ENCODE measurements at regions not wholly inside any gene's neighbourhood (a gene's known extent, or its start where the extent isn't known, plus 50 kb on each side); places are given as distances from the start of the nearest gene placed in this dataset.

DNA sequence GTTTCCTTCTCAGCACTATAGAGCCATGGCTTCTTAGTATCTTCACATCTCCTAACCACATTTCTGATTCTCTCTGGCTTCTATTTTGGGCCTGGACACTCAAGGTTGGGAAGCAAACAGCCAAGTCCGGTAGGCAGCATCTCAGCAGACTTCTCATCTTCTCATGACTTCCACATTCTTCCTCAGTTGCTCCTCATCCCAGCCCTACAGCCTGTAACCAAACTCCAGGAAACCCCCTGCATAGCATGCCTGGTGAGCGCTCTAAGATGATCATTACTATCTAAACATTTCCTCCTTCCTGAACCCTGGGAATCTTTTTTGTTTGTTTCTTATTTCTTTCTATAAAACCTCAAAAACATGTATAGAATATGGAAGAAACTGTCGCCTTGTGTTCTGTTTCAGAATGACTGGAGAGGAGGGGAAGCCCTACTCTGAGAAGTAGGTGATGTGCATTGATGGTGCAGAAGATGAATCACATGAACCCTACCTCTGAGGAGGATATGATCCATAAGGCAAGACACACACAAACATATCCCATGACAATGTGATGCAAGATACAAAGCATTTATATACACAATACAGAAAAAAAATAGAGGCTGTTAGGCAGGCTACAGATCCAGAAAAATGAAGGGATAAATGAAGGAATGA is 219.8 kb upstream of the GYPA start:
- TF ChIP-seq ELF4 (IDR thresholded peaks at IDR 0.05) = no peak
- TF ChIP-seq ZNF384 (IDR thresholded peaks at IDR 0.05) = no peak
- TF ChIP-seq NFRKB (IDR thresholded peaks at IDR 0.05) = no peak
- TF ChIP-seq FOXM1 (IDR thresholded peaks at IDR 0.05; ENCODE audit: borderline replicate concordance) = no peak
- TF ChIP-seq BHLHE40 (IDR thresholded peaks at IDR 0.05; ENCODE audit: borderline replicate concordance) = no peak
- TF ChIP-seq SP1 (IDR thresholded peaks at IDR 0.05) = no peak
- no peak for TF ChIP-seq TARDBP (IDR thresholded peaks at IDR 0.05)
- TF ChIP-seq SUZ12 (IDR thresholded peaks at IDR 0.05) = no peak

All from HEK293T (cell line).